Stimulated activated CD8-positive, alpha-beta memory T cell treated with anti-CD3 and anti-CD28 coated beads, Interleukin-7, amount 100 ng/mL, for 4 hours (primary cell): ENCODE measurements at regions not wholly inside any gene's neighbourhood (a gene's known extent, or its start where the extent isn't known, plus 50 kb on each side); places are given as distances from the start of the nearest gene placed in this dataset.
"Not testable (repeated sequence)": the region's sequence is repeated elsewhere in the genome, so short reads cannot be mapped to it uniquely, and the experiment has no call there.

Experiments
- DNase-seq, 2 donors: peaks; one replicate each; pipeline ENCODE4 v3.0.0-alpha.2; 2020; ENCODE audit warnings: low read depth in 2 of 2

GRCh38 chr12:127607146-127607725 is 659.7 kb upstream of the TMEM132C start:
- no peak for DNase-seq

DNA sequence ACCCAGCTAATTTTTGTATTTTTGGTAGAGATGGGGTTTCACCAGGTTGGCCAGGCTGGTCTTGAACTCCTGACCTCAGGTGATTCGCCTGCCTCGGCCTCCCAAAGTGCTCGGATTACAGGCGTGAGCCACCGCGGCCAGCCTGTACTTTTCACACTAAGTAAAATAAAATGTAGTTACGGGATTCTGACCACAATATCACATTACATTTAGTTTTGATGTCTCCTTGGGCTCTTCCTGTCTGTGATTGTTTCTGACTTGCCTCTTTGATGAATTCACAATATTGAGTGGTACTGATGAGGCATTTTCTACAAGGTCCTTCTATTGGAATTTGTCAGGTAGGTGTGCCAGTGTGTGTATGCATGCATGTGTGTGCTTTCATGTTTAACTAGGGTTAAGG is 658.6 kb upstream of the TMEM132C start:
- DNase-seq, result not testable (repeated sequence)

GRCh38 chr12:127613056-127613455 is 653.9 kb upstream of the TMEM132C start:
- DNase-seq, result no peak

GRCh38 chr12:127619869-127620734 is 646.9 kb upstream of the TMEM132C start:
- DNase-seq, result no peak

- no peak for DNase-seq
Observed at GRCh38 chr12:127620735-127621355, 646.1 kb upstream of the TMEM132C start.

DNA sequence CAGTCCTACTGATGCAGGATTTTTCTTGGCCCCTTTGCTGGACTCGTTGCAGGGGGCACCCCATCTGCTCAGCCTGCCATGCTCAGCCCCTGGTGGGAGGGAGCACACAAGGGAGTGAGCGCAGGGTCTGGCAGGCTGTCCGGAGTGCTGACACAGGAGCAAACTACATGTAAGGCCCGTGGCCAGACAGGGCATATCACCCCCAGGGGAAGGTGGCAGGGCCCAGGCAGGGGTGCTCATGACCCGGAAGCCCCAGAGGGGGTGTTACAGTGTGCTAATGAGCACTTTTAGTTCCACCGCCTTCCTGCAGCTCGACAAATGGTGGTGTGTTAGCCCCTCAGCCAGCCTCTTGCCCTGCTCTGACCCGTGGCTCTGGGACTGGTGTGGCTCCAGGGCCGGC is 645.6 kb upstream of the TMEM132C start:
- DNase-seq, result no peak

DNA sequence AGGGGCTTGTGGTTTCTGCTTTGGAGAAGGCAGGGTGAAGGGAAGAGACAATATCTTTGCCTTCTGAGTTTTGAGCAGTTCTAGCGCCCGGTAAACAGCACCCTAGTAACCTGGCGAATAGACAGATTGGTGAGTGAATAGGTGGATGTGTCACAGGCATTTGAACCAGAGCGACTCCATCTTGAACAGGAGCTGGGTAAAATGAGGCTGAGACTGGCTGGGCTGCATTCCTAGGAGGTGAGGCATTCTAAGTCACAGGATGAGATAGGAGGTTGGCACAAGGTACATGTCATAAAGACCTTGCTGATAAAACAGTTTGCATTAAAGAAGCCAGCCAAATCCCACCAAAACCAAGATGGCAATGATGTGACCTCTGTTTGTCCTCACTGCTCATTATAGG is 643.6 kb upstream of the TMEM132C start:
- DNase-seq, result no peak

- no peak for DNase-seq
Observed at GRCh38 chr12:127625176-127625771, 641.7 kb upstream of the TMEM132C start.

GRCh38 chr12:127628645-127629044 is 638.3 kb upstream of the TMEM132C start:
- no peak for DNase-seq

DNA sequence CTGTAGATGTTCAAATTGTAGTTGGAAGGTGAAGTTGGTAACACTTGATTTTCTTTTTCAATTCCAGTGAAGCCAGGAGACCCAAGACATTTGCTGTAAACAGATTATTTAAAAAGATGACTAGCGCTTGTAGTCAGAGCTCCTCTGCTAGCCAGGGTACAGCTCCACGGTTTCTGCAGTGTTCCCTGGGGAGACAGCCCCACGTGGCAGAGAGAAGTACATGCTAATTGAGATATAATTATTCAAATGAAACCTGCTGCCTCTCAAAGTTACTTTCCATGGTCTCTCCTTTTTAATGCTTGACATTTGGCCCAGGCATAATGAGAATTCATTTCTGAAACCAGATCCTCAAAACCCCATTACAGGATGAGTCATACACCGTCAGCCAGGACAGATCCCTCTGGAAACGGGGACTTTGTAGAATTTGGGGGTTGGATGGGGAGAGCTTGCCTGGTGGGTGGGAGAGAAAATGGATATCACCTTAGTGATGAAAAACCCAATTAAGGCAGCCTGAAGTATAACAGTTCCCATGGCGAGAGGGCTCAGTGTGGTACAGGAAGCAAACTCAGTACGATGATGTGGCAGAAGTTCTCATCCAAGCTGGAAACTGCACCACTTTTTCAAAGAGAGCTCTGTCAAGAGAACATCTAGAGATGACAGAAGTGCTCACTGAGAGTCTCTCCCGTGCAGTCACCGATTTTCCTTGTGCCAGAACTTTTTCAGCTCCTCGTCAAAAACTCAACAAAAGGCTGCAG is 637.7 kb upstream of the TMEM132C start:
- DNase-seq, result no peak

- no peak for DNase-seq
Observed at GRCh38 chr12:127632461-127632860, 634.5 kb upstream of the TMEM132C start.

GRCh38 chr12:127635838-127636237 is 631.1 kb upstream of the TMEM132C start:
- DNase-seq, result no peak

DNA sequence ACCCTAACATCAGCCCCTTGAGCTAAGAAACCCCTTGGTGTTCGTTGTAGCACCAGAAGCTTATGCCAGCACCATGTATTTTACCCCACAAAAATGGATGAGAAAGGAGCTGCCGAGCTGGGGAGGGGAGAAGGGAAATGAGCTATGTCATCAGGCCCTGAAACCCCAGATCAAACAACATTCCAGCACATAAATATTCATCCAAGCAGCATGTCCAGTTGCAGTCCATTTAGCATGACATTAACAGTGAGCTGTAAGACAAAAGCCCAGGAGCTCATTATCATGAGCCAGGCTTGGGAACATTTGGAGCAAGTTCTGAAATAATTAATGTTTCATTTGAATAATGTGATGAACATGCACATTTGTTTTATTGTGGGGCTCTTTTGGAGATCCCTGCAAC is 630.1 kb upstream of the TMEM132C start:
- DNase-seq, result no peak

DNA sequence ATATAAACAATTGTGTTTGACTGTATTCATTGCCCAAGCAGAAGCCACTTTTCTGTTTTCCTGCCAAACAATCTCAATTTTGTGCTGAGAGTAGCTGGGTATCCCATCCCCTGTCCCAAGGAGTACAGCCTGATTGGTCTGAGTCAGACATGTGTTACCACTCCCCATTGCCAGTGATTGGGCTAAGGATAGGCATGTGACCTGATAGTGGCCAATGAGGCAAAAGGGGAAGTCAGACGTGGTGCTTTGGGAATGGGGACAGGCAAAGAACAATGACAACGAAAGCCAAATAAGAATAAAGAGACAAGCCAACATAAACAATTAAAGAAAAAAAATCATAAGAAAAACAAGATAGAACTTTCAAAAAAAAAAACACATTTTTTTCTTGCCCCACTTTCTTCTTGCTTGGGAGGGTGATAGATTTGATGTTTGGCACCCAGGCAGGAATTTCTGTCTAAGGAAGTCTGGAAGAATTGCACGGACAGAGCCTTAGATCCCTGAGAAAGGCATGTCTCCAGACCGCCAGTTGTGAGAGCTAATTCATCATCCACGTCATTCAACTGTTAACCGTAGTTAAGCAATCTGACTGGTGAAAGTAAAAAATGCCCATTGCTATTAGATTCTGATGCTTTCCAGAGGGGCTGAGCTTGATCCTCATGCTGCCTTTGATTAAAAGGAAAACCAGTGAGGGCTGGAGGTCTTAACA is 626.6 kb upstream of the TMEM132C start:
- no peak for DNase-seq

GRCh38 chr12:127642208-127642607 is 624.8 kb upstream of the TMEM132C start:
- no peak for DNase-seq

DNA sequence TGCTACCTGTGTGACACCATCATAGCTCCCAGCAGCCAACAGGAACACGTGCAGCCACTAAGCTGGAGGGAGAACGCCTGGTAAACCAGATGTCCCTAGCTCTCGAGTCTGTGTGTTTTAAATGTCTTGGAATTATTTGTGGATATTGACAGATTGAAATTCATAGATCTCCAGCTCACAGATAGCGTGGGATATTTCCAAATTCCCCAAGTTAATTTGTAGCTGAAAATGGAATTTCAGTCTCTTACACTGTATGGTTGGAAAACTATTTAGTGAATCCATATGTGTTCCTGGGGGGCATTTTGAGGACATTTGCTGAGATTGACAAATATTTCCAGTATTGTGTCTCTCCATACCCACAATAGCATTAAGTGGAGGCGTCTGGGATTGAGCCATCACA is 618.6 kb upstream of the TMEM132C start:
- DNase-seq, result no peak

DNA sequence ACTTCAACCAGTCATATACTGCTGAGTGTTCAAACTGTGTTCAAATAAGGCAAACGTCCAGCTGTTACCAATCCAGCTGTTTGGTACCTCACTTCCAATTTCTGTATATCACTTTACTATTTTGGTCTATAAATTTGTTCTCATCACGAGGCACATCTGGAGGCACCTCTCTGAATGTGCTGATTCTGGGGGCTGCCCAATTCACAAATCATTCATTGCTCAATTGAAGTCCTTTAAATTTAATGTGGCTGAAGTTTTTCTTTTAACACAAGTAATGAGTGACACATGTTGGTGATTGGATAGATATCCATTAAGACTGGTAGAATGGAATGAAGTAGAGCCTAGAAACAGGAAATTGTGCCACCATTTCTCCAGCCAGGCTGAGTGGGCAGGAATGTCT is 617.0 kb upstream of the TMEM132C start:
- no peak for DNase-seq

GRCh38 chr12:127650626-127651025 is 616.3 kb upstream of the TMEM132C start:
- no peak for DNase-seq

DNA sequence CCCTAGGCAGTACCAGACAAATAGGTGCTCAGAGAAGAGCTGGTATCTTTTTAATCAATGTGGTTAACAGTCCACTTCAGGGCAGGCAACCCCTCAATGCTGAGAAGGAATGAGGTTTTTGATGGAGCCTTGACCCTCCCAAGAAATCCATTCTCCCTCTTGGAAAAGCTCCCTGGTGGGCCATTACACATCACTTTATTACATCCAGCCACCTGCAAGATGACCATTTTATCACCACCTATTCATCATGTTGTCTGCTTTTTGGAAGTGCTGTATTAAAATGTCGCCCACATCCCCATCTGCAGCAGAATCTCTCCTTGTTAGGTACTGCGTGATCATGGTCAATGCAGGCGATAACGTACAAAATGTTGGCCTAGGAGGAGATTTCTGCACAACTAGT is 614.7 kb upstream of the TMEM132C start:
- no peak for DNase-seq

GRCh38 chr12:127654383-127654985 is 612.5 kb upstream of the TMEM132C start:
- no peak for DNase-seq

DNA sequence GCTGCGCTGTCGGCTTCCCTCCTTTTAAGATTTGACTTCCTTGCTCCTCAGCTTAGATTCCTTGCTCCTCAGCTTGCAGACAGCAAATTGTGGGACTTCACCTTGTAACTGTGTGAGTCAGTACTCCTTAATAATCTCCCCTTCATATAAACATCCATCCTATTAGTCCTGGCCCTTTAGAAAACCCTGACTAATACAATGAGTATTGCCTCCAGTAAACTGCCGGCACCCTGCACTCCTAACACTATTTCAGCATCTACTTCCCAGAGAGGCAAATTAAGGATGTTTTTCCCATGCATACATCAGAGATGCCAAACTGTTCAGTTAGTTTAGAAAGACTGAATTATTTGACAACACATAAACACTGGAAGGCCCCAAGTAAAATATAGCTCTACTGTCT is 611.3 kb upstream of the TMEM132C start:
- DNase-seq, result no peak
